Smooth muscle cell (in vitro differentiated cells): ENCODE measurements at regions not wholly inside any gene's neighbourhood (a gene's known extent, or its start where the extent isn't known, plus 50 kb on each side); places are given as distances from the start of the nearest gene placed in this dataset.

Source experiments
- DNase-seq: peaks from one replicate; lab custom pipeline; 2025; ENCODE audit not compliant: unreplicated experiment; lab: John Stamatoyannopoulos, UW
- H2AFZ ChIP-seq: fragments of 200-600 bp; sonication (generic); 2 replicates; pipeline ENCODE4 v1.6.0; 2016; ENCODE audit warnings: antibody characterized with exemption, low read depth, mild to moderate bottlenecking
- H3F3A ChIP-seq: fragments of 200-600 bp; sonication (generic); 2 replicates; pipeline ENCODE4 v1.6.0; 2017; ENCODE audit warnings: antibody characterized with exemption, low read depth
- H3K27ac ChIP-seq: fragments of 200-600 bp; sonication (generic); 2 replicates; pipeline ENCODE4 v1.5.1; 2016; ENCODE audit warnings: low read depth, mild to moderate bottlenecking
- H3K27me3 ChIP-seq: fragments of 200-600 bp; sonication (generic); 2 replicates; pipeline ENCODE4 v1.6.1; 2016; ENCODE audit warnings: low read depth, mild to moderate bottlenecking
- H3K36me3 ChIP-seq: fragments of 200-600 bp; sonication (generic); 2 replicates; pipeline ENCODE4 v1.5.1; 2016; ENCODE audit warnings: low read depth
- H3K4me1 ChIP-seq: fragments of 200-600 bp; sonication (generic); 2 replicates; pipeline ENCODE4 v1.5.1; 2016; ENCODE audit warnings: low read depth
- H3K4me2 ChIP-seq: fragments of 200-600 bp; sonication (generic); 2 replicates; pipeline ENCODE4 v1.6.0; 2016; ENCODE audit warnings: mild to moderate bottlenecking
- H3K4me3 ChIP-seq: fragments of 200-600 bp; sonication (generic); 2 replicates; pipeline ENCODE4 v1.5.1; 2016; ENCODE audit warnings: mild to moderate bottlenecking
- H3K79me2 ChIP-seq: fragments of 200-600 bp; sonication (generic); 2 replicates; pipeline ENCODE4 v1.6.0; 2016; ENCODE audit warnings: low read depth, mild to moderate bottlenecking
- H3K9ac ChIP-seq: fragments of 200-600 bp; sonication (generic); 2 replicates; pipeline ENCODE4 v1.6.0; 2016; ENCODE audit warnings: low read depth
- H3K9me3 ChIP-seq: fragments of 200-600 bp; sonication (generic); replicated peaks from 2 replicates; pipeline ENCODE4 v1.5.1; 2016; ENCODE audit warnings: low read depth
- H4K20me1 ChIP-seq: fragments of 200-600 bp; sonication (generic); 2 replicates; pipeline ENCODE4 v1.6.0; 2016; ENCODE audit warnings: low read depth
- WGBS: methylation state at CpG from one replicate; pipeline ENCODE4 v1.1.7; 2016; ENCODE audit warnings: low lambda C conversion rate; 5-methylcytosine and 5-hydroxymethylcytosine counted together
- TF ChIP-seq, protein P1 (sequence below): fragments of 200-600 bp; sonication (generic); IDR thresholded peaks from 2 replicates; pipeline ENCODE4 v1.5.1; 2017; ENCODE audit warnings: borderline replicate concordance, mild to moderate bottlenecking, antibody characterized with exemption; ENCODE audit not compliant: insufficient read depth, poor library complexity, severe bottlenecking

DNA sequence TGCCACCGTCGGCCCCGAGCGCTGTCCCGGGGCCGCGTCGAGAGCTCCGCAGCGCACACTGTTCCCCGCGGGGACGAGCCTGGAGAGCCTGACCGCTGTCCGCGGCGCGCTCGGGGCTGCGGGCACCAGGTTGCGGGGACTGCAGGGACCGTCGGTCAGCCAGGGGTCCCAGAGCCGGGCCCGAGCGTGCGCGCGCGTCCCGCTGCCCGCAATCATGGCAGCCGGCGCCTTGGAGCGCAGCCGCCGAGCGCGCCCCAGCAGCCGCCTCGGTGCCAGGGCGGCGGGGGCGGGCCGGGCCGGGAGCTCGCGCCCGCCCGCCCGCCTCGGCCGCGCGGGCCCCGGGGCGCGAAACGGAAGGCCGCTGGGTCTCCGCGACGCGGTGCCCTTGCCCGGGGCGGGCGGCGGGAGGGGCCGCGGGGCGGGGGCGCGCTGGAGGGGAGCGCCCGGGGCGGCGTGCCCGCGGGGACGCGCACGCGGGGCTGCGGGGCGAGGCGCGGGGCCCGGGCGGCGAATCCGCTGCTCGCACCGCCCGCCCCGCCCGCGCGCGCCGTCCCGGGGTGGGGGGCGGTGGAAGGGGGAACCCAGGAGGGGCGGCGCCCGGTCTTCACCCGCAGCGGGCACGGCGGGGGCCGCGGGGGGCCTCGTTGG is 79.4 kb upstream of the PPARA start:
- TF ChIP-seq, protein P1, sequence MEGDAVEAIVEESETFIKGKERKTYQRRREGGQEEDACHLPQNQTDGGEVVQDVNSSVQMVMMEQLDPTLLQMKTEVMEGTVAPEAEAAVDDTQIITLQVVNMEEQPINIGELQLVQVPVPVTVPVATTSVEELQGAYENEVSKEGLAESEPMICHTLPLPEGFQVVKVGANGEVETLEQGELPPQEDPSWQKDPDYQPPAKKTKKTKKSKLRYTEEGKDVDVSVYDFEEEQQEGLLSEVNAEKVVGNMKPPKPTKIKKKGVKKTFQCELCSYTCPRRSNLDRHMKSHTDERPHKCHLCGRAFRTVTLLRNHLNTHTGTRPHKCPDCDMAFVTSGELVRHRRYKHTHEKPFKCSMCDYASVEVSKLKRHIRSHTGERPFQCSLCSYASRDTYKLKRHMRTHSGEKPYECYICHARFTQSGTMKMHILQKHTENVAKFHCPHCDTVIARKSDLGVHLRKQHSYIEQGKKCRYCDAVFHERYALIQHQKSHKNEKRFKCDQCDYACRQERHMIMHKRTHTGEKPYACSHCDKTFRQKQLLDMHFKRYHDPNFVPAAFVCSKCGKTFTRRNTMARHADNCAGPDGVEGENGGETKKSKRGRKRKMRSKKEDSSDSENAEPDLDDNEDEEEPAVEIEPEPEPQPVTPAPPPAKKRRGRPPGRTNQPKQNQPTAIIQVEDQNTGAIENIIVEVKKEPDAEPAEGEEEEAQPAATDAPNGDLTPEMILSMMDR, result no peak
- H2AFZ ChIP-seq, result peak overlapping the region; percentile 48
- no peak for DNase-seq
- peaks cover 8% of the 10 kb centered on the region for H3F3A ChIP-seq
- H3K27me3 ChIP-seq, result peaks cover 45% of the 10 kb centered on the region
- 2% methylated on average over 38 of the region's 112 CpGs for WGBS
- H3K27ac ChIP-seq, result no peak overlapping the region
- H3K36me3 ChIP-seq, result no peaks in the 10 kb centered on the region
- H3K4me1 ChIP-seq, result peaks cover 4% of the 10 kb centered on the region
- H3K4me2 ChIP-seq, result peak overlapping the region; percentile 97
- H3K79me2 ChIP-seq, result peaks cover 3% of the 10 kb centered on the region
- H3K4me3 ChIP-seq, result peak overlapping the region; percentile 83
- no peak overlapping the region for H3K9ac ChIP-seq
- H4K20me1 ChIP-seq, result peaks cover 25% of the 10 kb centered on the region
- no peaks in the 10 kb centered on the region for H3K9me3 ChIP-seq

DNA sequence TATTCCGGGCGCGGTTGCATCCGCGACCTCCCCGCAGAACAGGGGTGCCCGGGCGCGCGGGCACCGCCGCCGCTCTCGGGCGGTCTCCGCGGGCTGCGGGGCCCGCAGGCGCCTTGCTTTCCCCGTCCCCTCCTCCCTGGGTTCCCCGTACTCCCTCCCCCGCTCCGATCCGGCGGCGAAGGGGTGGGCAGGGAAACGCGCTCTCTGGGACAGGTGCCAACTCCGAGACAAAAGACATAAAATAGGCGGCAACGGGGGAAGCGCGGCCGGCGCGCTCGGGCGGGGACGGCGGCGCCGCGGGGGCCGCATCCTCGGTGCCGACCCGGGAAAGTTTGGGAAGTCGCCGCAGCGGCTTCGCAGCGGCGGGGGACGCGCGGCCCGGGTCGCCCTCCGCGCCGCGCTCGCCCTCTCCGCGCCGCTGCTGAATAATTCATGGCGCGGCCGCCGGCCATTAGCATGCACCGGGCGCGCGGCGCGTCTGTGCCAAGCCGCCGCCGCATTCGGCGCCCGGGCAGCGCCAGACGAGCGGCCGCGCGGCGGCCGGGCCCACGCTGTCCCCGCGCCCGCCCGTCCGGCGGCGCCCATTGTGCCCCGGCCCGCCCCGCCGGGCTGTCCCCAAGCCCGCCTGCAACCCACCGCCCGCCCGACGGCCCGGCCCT is 78.7 kb upstream of the PPARA start:
- Histone ChIP-seq H3K4me2 (peak overlapping the region; percentile 97), H3K9me3 (no peaks in the 10 kb centered on the region), H3K9ac (no peak overlapping the region), H2AFZ (peak overlapping the region; percentile 77), H4K20me1 (peaks cover 32% of the 10 kb centered on the region), H3K27me3 (peaks cover 38% of the 10 kb centered on the region), H3K27ac (no peak overlapping the region), H3K36me3 (no peaks in the 10 kb centered on the region), H3K4me3 (peak overlapping the region; percentile 82), H3K4me1 (peaks cover 4% of the 10 kb centered on the region), H3K79me2 (peaks cover 3% of the 10 kb centered on the region), H3F3A (peaks cover 8% of the 10 kb centered on the region)
- under 1% methylated on average over 76 of the region's 109 CpGs for WGBS
- DNase-seq, result no peak
- TF ChIP-seq, protein P1, result no peak

DNA sequence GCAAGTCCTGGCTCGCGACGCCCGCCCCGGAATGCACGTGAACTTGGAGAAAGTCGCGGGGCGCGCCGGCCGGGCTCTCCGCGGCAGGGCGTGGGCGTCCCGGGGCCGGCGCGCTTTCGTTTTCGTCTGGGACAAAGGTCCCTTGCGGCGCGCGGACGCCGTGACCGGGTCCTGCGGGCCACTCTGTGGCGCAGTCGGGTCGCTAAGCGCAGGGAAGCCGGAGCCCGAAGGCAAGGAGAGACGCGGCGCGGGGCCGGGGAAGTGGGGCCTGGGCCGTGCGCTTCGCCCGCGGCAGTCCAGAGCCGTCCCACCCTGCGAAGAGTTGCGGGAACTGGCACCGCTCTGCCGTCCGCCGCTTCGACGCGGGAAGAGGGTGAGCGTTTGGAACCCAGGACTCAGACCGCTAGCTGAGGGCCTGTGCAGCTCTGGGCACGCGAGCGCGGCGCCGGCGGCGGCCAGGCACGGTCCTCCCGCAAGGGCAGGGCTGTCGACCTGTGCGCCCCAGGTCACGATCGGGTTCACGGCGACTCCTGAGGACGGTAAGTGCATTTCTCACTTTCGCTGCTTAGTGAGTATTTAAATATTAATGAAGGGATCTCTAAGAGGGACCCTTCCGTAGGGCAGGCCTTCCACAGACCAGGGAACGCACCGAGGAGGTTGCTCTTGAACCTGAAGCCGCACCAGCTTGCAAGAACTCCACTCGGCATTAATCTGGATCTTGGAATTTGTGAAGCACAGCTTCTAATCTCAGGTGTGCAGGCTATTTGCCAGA is 78.0 kb upstream of the PPARA start:
- TF ChIP-seq, protein P1, result no peak
- H3K4me1 ChIP-seq, result peaks cover 4% of the 10 kb centered on the region
- H3K9me3 ChIP-seq, result no peaks in the 10 kb centered on the region
- H3K4me2 ChIP-seq, result peak overlapping the region; percentile 81
- peak overlapping the region; percentile 6 for H3K9ac ChIP-seq
- peak overlapping the region; percentile 82 for H3K4me3 ChIP-seq
- H3K79me2 ChIP-seq, result peaks cover 3% of the 10 kb centered on the region
- H3K36me3 ChIP-seq, result no peaks in the 10 kb centered on the region
- no peak for DNase-seq
- peak overlapping the region; percentile 12 for H2AFZ ChIP-seq
- H3F3A ChIP-seq, result peaks cover 8% of the 10 kb centered on the region
- peaks cover 32% of the 10 kb centered on the region for H3K27me3 ChIP-seq
- 7% methylated on average over 77 of the region's 81 CpGs for WGBS
- H3K27ac ChIP-seq, result no peak overlapping the region
- peaks cover 39% of the 10 kb centered on the region for H4K20me1 ChIP-seq
